Lung (tissue), 11 donors: ENCODE measurements at regions not wholly inside any gene's neighbourhood (a gene's known extent, or its start where the extent isn't known, plus 50 kb on each side); places are given as distances from the start of the nearest gene placed in this dataset.

ENCODE experiments used
- ATAC-seq: fragments of 200-7000 bp; cut with Tn5 transposase; one replicate; pipeline ENCODE4 v1.9.1; 2020; ENCODE audit warnings: moderate number of reproducible peaks; ENCODE audit not compliant: insufficient read depth, low FRiP score
- DNase-seq, 3 donors: peaks; one replicate each; pipeline ENCODE4 v3.0.0-alpha.2; 2013 to 2017
- H3K27ac ChIP-seq, 2 donors: one replicate each; pipeline ENCODE4 v1.5.1; 2013; ENCODE audit warnings: mild to moderate bottlenecking in 2 of 2, moderate library complexity in 2 of 2, control low read depth in 1 of 2, inconsistent platforms in 1 of 2, low read depth in 1 of 2, low read length in 1 of 2
- H3K27me3 ChIP-seq, 3 donors: one replicate each; pipeline ENCODE4 v1.5.1; 2013; ENCODE audit warnings: low read length in 2 of 3; ENCODE audit not compliant: control insufficient read depth in 3 of 3, insufficient read depth in 3 of 3
- H3K36me3 ChIP-seq, 4 donors: one replicate each; pipeline ENCODE4 v1.5.1; 2013; ENCODE audit warnings: low read length in 4 of 4, mild to moderate bottlenecking in 1 of 4, moderate library complexity in 1 of 4; ENCODE audit not compliant: control insufficient read depth in 4 of 4, insufficient read depth in 4 of 4
- H3K4me1 ChIP-seq, 5 donors: one replicate each; pipeline ENCODE4 v1.5.1; 2013; ENCODE audit warnings: low read length in 5 of 5, mild to moderate bottlenecking in 2 of 5, moderate library complexity in 1 of 5; ENCODE audit not compliant: control insufficient read depth in 5 of 5, insufficient read depth in 5 of 5
- H3K4me3 ChIP-seq: one replicate; pipeline ENCODE4 v1.5.1; 2013; ENCODE audit warnings: mild to moderate bottlenecking, control low read depth, moderate library complexity
- H3K9ac ChIP-seq, 2 donors: one replicate each; pipeline ENCODE4 v1.5.1; 2013; ENCODE audit warnings: low read length in 2 of 2, control low read depth in 1 of 2; ENCODE audit not compliant: insufficient read depth in 1 of 2
- H3K9me3 ChIP-seq, 4 donors: one replicate each; pipeline ENCODE4 v1.5.1; 2013; ENCODE audit warnings: low read length in 3 of 4, mild to moderate bottlenecking in 1 of 4, moderate library complexity in 1 of 4; ENCODE audit not compliant: control insufficient read depth in 4 of 4, insufficient read depth in 3 of 4
- CTCF ChIP-seq: IDR thresholded peaks from 2 replicates; pipeline ENCODE4 v1.5.1; 2012; ENCODE audit warnings: mild to moderate bottlenecking; ENCODE audit errors: control extremely low read depth, extremely low read depth
- WGBS, 2 donors: extraction: QIAGEN DNeasy Blood & Tissue Kit; methylation state at CpG; one replicate each; pipeline ENCODE4 v1.1.7; 2013; 5-methylcytosine and 5-hydroxymethylcytosine counted together
- donor health status: control.
- donor health status: control.
- donor health status: Bipolar disorder and iron deficiency.
- donor health status: healthy.
- donor health status: DM: yes; HTN: yes; CAD: no.

GRCh38 chr2:8231902-8232301 lies 450.0 kb upstream of the ID2 start:
- DNase-seq, result no peak
- H3K4me3 ChIP-seq, result no peak overlapping the region
- H3K9me3 ChIP-seq, result no peaks in the 10 kb centered on the region
- H3K27me3 ChIP-seq, result no peaks in the 10 kb centered on the region
- ATAC-seq, result no peak
- TF ChIP-seq CTCF, result no peak
- H3K36me3 ChIP-seq, result no peaks in the 10 kb centered on the region
- H3K27ac ChIP-seq, result no peak overlapping the region
- H3K9ac ChIP-seq, result no peak overlapping the region
- H3K4me1 ChIP-seq, result peaks cover 0 to 11% (median 2%) of the 10 kb centered on the region in 5 donors
- 87 to 97% methylated on average over 3 of the region's 3 CpGs for WGBS, 2 donors

- Histone ChIP-seq H3K36me3 (no peaks in the 10 kb centered on the region), H3K9ac (no peak overlapping the region), H3K4me3 (no peak overlapping the region), H3K9me3 (no peaks in the 10 kb centered on the region), H3K4me1 (peaks cover 0 to 11% (median 0%) of the 10 kb centered on the region in 5 donors), H3K27ac (no peak overlapping the region), H3K27me3 (no peaks in the 10 kb centered on the region)
- ATAC-seq, result no peak
- no peak for DNase-seq
- WGBS, 2 donors, result 78 to 84% methylated on average over 1 of the region's 1 CpG
- no peak for TF ChIP-seq CTCF
Observed at GRCh38 chr2:8232871-8233270, 449.0 kb upstream of the ID2 start.

- H3K27ac ChIP-seq, result no peak overlapping the region
- ATAC-seq (peak; percentile 67), DNase-seq (peak in 1 of 3 donors; percentile 30)
- H3K9ac ChIP-seq, result no peak overlapping the region
- 50 to 66% methylated on average over 3 of the region's 3 CpGs for WGBS, 2 donors
- no peaks in the 10 kb centered on the region for H3K36me3 ChIP-seq
- H3K4me3 ChIP-seq, result no peak overlapping the region
- H3K9me3 ChIP-seq, result no peaks in the 10 kb centered on the region
- no peaks in the 10 kb centered on the region for H3K27me3 ChIP-seq
- TF ChIP-seq CTCF, result no peak
- peaks cover 0 to 6% (median 3%) of the 10 kb centered on the region in 5 donors for H3K4me1 ChIP-seq
Observed at GRCh38 chr2:8234253-8234652, 447.6 kb upstream of the ID2 start.

- no peak overlapping the region for H3K27ac ChIP-seq
- H3K4me3 ChIP-seq, result no peak overlapping the region
- TF ChIP-seq CTCF, result no peak
- H3K9ac ChIP-seq, result no peak overlapping the region
- WGBS, 2 donors, result 55 to 64% methylated on average over 13 of the region's 13 CpGs
- H3K27me3 ChIP-seq, result no peaks in the 10 kb centered on the region
- H3K4me1 ChIP-seq, result peaks cover 0 to 7% (median 3%) of the 10 kb centered on the region in 5 donors
- H3K36me3 ChIP-seq, result no peaks in the 10 kb centered on the region
- ATAC-seq, result no peak
- peak in 1 of 3 donors; percentile 20 for DNase-seq
- H3K9me3 ChIP-seq, result no peaks in the 10 kb centered on the region
Observed at GRCh38 chr2:8234757-8235374, 447.0 kb upstream of the ID2 start.
